Sigmoid colon (tissue), 3 donors: ENCODE measurements at regions not wholly inside any gene's neighbourhood (a gene's known extent, or its start where the extent isn't known, plus 50 kb on each side); places are given as distances from the start of the nearest gene placed in this dataset.

Experiments
- POLR2A ChIP-seq, 2 donors: fragments of 450-650 bp; IDR thresholded peaks; one replicate each; pipeline ENCODE4 v1.6.1; 2016; ENCODE audit warnings: antibody characterized with exemption in 2 of 2, mild to moderate bottlenecking in 2 of 2, moderate library complexity in 2 of 2
- TF ChIP-seq, protein P1 (sequence below), 4 experiments: fragments of 450-650 bp in 3 of 4; fragments of 200-600 bp in 1 of 4; IDR thresholded peaks; one replicate each; pipeline ENCODE4 v1.5.1; 2016 to 2019; ENCODE audit warnings: antibody characterized with exemption in 4 of 4, mild to moderate bottlenecking in 3 of 4, moderate library complexity in 2 of 4

DNA sequence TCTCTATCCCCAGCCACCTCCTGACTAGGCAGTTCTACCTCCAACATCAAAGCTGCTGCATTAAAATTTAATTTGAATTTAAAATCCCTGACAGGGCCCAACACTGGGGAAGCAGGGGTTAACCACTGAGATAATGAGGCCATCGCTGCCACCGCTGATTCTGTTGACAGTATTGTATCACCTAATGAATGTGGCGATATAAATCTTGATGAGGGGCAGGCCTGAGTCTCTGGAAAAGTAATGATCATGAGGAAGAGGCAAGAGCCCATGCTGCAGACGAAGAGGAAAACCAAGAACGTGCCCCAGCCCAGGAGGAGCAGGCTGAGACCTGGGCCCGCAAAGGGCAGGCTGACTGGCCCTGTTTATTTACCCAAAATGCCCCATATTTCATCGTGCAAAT is 251.4 kb upstream of the ZFHX3 start:
- TF ChIP-seq, protein P1, sequence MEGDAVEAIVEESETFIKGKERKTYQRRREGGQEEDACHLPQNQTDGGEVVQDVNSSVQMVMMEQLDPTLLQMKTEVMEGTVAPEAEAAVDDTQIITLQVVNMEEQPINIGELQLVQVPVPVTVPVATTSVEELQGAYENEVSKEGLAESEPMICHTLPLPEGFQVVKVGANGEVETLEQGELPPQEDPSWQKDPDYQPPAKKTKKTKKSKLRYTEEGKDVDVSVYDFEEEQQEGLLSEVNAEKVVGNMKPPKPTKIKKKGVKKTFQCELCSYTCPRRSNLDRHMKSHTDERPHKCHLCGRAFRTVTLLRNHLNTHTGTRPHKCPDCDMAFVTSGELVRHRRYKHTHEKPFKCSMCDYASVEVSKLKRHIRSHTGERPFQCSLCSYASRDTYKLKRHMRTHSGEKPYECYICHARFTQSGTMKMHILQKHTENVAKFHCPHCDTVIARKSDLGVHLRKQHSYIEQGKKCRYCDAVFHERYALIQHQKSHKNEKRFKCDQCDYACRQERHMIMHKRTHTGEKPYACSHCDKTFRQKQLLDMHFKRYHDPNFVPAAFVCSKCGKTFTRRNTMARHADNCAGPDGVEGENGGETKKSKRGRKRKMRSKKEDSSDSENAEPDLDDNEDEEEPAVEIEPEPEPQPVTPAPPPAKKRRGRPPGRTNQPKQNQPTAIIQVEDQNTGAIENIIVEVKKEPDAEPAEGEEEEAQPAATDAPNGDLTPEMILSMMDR (IDR thresholded peaks at IDR 0.05), result no peak
- no peak for TF ChIP-seq POLR2A (IDR thresholded peaks at IDR 0.05)
